ENCODE measurements at regions not wholly inside any gene's neighbourhood (a gene's known extent, or its start where the extent isn't known, plus 50 kb on each side); places are given as distances from the start of the nearest gene placed in this dataset.
"Not testable (repeated sequence)": the region's sequence is repeated elsewhere in the genome, so short reads cannot be mapped to it uniquely, and the experiment has no call there.

DNA sequence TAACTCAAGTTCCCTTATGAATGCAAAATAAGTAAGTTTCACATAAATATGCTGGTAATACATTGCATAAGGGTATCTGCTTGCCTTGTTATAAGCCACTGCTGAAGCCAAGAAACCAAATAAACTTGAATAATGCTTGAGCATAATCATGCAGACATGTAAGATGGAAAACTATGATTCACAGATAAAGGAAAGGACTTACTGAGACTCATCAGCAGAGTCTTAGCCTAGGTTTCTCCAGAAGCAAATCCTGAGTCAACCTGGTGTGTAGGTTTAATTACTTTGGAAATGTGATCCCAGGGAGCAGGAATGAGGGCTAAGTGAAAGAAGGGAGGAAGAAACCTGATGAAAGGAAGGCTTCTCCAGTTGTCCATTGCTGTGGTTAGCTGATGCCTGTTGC lies 107.7 kb upstream of the BTG1 start:
- DNase-seq: no peak

DNA sequence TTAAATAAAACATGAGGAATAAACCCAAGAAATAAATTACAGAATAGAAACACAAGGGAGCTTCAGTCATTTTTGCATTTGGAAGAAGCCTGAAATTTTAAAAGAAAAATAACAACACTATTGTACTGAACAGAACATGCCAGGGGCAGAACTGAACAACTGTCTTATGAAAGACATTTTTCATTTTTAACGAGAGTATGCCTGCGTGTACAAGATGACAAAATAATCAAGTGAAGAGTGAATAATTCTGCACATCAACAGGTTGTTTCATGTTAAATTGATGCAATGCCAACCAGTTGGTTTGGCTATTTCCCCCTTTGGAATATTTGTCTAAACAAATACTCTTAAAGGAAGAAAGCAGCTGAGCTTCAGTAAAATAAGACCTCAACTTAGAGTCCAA lies 103.3 kb upstream of the BTG1 start:
- no peak for DNase-seq

DNA sequence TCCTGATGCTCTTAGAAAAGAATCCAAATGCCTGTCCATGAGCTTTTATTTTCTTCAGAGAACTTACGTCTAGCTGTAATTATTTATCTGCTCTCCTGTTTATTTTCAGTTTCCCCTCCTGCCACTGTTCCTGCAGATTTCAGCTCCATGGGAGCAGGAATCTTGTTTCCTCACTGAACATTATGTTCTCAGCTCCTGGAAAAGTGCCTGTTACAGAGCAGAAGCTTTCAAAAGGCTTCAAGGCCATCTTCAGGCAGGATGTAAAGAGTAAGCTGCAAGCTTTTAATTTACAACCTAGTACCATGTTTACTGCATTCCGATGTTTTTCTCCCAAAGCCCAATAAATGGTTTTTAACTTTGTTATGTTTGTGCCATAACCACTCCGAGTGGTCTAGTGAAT lies 98.4 kb upstream of the BTG1 start:
- DNase-seq: no peak

DNA sequence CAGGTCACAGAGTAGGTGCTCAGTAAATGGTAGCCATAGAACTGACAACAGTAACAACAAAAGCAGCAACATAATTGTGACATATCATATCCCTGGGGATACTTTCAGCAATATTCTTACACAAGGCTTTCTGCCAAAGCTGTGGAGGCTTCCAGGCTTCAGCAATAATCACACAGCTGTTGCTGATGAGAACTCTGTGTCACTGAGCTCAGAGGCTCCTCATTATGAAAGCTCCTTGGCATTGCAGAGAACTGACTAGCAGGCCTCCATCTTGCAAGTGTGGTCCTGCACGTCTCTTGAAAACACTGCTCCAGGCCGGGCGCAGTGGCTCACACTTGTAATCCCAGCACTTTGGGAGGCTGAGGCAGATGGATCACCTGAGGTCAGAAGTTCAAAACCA lies 97.3 kb upstream of the BTG1 start:
- no peak for DNase-seq

DNA sequence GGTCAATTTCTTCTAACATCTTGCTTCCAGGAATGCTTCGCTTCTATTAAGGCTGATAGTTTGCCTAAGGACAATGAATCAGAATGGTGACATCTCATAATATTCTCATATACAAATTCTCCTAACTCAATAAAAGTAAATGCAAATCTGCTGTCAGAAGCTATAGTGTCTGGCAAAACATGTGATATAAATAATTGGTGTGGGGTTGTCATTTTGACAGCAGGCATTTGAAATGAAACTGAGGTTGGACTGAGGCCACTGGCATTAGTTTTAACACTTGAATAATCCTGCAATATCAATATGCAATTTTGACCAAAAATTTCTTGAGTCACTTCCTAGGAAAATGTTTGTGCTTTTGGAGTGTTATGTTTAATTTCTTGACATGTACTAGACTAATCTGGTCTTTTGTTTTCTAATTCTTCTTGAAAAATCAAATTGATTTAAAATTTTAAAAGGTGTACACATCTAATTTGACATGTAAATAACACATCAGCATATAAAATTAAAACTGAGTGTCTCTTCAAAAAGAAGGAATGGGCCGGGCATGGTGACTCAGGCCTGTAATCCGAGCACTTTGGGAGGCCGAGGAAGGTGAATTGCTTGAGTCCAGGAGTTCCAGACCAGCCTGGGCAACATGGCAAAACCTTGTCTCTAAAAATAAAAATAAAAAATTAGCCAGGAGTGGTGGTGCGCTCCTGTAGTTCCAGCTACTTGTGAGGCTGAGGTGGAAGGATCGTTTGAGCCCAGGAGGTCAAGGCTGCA lies 92.3 kb upstream of the BTG1 start:
- no peak for DNase-seq

DNA sequence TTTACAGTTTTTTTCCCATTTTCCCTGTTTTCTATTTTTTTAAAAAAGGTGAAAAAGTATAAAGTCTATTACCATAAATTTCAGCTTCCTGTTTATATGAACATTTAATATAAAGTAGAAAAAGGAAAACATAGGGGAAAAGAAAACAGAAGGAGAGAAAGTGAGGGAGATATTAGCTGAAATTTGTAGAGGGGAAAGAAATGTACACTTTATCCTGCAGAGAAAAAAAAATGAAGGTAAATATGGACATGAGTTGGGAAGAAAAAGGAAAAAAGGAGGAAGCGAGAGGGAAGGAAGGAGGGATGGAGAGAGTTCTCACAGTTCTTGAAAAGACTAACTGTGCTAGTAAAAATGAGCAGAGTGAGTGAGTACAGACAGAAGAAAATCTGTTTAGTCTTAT lies 91.6 kb upstream of the BTG1 start:
- no peak for DNase-seq

DNA sequence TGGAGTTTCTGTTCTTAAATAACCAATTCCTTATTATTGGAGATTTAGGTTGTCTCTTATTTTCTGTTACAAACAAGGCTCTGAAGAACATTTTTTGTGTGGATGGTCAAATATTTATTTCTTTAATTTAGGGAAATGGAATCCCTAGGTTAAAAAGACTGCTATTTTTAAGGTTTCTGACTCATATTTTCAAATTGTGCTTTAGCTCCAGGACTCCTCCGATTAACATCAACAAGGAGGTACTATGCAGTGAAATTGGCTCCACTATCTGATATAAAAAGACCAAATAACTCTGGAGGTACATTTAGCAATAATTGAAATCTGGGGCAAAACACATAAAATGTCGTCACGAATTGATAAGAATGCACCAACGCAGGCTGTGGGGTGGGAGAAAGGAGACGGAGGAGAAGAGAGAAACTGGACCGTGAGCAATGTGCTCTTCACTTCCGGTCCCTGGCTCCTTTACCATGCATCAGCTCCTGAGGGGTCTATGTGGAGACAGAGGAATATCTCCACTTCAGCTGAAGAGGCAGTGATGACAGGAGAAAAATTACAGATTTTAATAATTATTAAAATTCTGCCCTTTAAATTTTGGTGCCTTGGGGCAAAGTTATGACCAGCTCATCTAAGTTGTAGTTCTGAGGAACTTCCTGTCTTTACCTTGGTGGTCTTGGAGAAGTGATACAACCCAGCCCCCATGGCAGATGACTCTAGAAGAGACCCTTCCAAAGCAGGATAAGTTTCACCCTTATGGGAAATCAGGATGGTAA lies 90.2 kb upstream of the BTG1 start:
- DNase-seq: no peak

DNA sequence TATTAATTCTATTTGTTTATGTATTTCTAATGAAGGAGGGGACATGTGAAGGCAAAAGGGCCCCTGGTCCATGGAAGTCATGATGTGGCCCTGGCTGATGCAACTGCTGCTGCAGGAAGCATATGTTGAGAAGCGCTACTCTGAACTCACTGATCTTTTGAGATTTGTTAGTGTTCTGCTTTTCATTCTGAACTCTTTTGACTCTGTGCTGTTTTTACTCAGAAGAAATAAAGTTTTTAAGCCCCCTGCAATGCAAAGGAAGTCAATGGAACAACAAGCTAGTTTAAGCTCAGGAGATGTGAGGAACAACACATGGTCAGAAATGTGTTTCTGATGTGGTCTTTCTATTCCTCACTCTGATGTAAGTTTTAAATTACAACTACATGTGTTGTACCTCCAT lies 88.9 kb upstream of the BTG1 start:
- DNase-seq: no peak

DNA sequence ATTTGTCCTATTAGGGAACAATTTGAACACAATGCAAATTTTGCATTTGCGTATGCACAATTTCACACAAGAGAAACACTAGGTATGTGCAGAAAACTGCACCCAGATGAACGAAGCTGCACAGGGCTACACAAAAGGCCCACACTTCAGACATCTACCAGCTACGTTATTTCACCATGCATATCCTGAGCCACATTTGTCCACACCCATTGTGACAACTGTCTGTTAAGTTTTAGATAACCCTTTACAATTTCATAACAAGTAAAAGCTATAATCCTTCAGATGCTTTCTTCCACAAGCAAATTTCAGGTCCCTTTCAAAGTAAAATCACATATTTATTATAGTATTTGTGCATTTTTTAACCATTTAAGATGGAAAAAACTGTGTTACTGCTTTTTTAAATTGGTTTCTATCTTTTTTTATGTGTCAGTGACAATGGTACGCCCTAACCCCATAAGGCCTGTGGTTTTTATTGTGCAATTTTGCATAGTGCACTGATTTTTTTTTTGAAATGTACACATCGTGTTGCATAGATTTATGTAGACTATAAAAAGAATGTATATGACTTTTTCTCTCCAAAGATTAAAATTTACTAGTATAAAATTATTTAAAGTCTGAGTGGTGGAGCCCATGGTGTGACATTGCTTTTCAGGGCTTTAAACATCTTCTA lies 87.8 kb upstream of the BTG1 start:
- DNase-seq: no peak

DNA sequence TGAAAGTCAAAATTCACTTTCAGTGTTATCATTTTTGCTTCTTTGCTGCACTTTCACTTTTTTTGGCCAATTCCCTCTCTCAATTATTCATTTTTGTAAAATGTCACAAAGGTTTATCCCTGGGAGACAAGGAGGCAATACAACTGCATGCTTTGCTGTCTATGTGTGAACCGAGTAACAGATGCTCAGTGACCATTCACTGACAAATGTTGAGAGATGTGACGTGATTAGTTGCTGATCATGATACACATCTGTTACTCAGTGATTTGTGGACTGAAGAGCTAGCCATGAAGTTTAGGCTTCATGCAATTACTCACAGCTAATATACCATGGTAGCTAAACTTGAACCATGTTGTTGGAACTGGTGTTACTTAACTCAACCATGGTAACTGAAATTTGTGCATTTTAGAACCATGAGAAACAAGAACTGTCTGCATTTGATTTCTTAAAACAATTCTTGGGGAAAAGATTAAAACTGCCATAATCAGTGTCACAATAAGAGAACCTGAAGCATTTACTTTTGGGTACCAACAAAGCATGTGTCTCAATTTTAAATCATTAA lies 86.8 kb upstream of the BTG1 start:
- not testable (repeated sequence) for DNase-seq

DNA sequence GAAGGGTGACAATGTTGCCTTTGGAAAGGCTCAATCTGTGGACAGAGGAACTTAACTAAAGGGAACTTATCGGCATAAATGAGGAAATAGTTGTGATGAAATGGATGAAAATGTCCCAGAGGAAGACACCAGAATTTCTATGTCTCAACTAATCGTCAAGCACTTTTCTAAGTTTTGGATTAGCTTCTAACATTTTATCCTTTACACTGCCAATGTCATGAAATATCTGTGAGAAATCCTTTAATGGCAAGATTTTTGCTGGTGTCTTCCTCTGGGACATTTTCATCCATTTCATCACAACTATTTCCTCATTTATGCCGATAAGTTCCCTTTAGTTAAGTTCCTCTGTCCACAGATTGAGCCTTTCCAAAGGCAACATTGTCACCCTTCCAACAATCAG lies 86.3 kb upstream of the BTG1 start:
- not testable (repeated sequence) for DNase-seq

DNA sequence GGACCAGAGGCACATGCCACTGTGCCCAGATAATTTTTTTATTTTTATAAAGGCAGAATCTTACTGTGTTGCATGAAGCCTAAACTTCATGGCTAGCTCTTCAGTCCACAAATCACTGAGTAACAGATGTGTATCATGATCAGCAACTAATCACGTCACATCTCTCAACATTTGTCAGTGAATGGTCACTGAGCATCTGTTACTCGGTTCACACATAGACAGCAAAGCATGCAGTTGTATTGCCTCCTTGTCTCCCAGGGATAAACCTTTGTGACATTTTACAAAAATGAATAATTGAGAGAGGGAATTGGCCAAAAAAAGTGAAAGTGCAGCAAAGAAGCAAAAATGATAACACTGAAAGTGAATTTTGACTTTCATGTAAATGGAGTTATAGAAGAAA lies 85.9 kb upstream of the BTG1 start:
- not testable (repeated sequence) for DNase-seq

DNA sequence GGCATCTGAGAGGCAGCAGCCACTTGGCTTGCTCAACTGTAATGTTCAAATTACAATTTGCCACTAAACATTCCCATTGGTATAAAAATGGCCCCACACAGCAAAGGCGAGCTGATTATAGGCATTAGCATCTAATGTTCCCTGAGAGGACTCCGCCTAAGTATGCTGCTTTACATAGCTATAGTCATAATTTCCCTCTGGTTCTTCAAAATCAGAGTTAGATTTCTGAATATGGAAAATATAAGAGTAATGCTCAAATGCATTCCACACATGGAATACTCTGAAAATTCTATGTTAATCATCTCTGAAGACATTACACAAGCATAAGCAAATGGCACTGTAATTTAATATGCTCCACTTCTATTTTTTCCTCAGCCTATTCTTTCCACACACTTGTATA lies 83.7 kb upstream of the BTG1 start:
- no peak for DNase-seq

DNA sequence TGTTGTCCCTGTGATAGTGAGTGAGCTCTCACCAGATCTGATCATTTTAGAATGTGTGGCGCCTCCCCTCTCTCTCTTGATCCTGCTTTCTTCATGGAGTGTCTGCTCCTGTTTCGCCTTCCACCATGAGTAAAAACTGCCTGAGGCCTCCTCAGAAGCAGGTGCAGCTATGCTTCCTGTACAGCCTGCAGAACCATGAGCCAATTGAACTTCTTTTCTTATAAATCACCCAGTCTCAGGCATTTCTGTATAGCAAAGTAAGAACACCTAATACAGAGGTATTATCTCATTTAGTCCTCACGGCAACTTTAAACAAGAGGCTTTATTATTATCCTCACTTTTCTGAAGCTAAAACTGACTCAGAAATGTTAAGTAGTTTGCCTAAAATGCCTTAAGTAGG lies 81.3 kb upstream of the BTG1 start:
- no peak for DNase-seq

DNA sequence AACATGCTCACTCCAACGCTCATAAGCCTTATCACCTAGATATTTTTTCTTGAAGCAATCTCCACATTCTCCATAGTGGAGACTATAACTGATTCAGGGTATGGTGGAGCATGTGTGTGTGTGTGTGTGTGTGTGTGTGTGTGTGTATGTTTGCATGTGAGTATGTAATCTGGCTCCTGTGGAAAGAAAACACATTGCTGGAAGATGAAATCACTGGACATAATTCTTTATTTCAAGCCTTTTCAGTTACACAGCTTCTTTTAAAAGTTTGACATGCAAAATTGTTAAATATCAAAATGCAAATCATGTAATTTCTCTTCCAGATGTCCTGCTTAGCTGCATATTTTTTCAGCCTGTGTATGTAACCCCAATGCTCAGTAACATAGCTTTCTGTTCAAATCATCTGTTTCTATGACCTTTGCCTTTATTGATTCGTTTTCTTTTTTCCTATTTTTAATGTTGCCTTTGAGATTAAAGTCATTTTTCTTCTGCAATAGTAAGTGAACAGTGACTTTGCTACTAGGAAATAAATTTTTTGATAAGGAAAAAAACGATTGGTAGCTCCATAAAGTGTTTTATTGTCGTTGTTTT lies 80.5 kb upstream of the BTG1 start:
- DNase-seq: no peak

DNA sequence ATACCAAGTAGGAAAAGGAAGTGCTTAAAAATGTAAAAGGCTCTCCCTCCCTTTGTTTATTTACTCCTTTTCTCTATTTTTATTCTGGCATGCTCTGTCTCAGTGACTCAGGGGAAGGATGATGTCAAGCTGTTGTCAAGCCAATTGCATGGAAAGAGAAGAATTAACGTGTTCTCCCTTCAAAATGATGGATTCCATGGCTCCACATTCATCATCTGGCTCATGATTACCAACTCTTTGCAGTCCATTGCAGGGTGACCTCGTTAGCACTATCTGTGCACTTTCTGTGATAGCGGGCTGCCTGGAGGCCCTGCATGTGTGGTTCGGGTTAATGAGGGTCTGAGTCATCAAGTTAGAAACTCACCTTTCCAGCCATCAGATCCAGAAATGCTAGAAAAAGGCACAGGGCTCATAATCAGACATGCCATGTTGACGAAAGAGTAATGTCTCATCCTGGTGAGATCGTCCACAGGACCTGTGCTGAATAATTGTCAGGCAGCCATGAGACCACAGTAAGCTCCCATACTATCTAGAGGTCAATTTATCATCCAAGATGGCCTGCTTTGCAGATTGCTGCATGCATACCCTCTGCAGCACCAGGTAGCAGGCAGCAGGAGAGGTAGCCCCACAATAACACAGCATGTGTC lies 79.2 kb upstream of the BTG1 start:
- no peak for DNase-seq

DNA sequence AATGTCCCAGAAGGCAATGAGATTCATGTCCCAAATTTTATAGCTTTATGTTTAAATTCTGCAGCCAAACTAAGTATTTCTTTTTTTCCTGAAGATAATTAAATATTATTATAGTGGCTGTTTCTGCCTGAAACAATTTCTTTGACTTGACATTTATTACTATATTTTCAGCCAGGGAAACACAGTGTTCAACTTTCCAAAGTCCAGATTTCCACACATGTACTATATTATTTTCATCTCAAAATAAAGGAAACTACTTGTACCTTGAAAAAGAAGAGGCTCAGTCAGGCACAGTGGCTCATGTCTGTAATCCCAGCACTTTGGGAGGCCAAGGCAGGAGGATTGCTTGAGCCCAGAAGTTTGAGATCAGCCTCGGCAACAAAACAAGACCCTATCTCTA lies 77.8 kb upstream of the BTG1 start:
- no peak for DNase-seq

DNA sequence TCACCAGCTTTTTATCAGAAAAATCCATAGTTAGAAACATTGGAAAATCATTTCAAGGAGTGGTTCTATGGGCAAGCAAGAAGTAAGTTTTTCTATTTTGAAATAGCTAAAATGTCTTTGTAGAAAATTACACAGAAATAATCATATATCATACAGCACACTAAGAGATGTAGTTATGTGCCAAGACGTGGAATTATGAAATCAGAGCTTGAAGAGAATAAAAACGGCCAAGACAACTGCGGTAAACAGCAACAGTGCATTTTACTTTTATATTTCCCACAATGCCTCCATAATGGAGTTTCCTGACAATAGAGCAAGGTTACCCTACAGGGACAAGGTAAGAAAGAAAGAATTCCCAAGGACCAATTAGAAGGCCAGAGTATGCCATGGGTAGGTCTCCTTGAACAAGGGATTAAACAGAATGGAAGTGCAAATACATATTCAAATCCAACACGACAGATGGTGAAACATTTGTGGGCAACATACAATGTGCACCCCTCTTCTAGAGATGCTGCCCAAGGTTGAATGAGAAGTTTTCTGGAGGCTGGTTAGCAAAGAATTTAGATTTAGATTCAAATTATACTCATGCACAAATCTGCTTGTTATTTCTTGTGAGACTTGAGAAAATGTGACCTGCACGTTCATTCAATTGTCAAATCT lies 76.1 kb upstream of the BTG1 start:
- DNase-seq: no peak

DNA sequence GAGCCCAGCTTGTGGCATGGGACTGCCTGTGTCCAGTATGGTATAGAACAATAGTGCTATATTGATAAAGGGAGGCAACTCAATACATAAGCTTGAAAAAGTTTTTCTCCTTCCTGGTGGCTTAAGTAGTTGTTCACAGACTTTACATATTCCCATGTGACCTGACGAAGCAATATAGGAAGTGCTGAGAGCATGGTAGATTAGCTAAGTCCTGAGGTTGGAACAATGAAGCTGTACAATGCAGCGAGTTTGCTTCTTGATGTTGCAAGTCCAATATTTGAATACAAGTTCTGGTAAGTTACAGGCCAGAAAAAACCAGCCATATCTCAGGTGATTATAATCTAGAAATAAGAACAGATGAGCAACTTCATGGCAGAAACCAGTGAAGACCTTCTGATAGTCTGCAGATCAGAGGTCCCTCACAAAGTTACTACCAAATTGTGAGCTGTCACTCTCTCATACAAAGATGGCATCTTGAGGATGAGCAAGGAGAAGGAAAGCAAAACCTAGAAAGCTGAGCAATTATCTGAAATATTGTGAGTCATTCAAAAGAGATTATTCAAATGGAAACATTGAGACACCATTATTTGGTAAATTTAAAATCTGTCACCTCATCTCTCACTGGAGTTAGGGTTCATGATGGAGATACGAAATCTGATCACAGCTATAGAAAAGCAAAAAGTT lies 72.9 kb upstream of the BTG1 start:
- DNase-seq: no peak

DNA sequence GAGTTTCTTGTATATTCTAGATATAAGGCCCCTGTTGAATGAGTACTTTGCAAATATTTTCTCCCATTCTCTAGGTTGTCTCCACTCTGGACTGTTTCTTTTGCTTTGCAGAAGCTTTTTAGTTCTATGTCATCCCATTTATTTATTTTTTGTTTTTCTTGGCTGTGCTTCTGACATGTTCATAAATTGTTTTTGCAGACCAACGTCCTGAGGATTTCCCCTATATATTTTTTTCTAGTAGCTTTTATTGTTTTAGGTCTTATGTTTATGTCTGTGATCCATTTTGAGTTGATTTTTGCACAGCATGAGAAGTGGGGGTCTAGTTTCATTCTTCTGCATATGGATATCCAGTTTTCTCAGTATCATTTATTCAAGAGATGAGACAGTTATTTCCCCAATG lies 70.4 kb upstream of the BTG1 start:
- DNase-seq: no peak

DNA sequence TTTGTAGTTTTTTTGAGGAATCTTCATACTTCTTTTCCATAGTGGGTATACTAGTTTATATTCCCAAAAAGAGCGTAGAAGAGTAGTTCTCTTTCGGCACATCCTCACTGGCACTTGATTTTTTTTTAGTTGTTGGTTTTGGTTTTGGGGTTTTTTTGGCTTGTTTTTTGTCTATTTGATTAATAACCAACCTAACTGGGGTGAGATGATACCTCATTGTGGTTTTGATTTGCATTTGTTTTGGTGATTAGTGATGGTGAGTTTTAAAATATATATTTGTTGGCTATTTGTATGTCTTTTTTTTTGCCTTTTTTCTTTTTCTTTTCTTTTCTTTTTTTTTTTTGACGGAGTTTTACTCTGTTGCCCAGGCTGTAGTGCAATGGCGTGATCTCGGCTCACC lies 69.7 kb upstream of the BTG1 start:
- no peak for DNase-seq

DNA sequence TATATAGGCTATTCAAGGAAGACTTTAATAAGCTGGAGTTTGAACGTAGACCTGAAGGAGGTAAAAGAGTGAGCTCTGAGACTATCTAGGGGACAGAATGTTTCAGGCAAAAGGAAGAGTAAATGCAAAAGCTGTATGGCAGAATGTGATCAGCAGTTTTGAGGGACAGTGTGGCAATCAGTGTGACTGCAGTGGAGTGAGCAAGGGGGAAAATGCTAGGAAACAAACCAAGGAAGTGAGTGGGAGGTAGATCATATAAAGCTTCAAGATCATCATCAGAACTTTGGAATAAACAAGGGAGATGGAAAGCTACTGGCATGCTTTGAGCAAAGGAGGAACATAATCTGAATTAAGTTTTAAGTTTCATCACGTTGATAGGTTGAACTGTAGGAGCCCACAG lies 67.5 kb upstream of the BTG1 start:
- no peak for DNase-seq
